Putamen (tissue), 1 donor: ENCODE measurements at regions not wholly inside any gene's neighbourhood (a gene's known extent, or its start where the extent isn't known, plus 50 kb on each side); places are given as distances from the start of the nearest gene placed in this dataset.

Experiments
- DNase-seq: peaks from one replicate; pipeline ENCODE4 v3.0.0-alpha.2; 2016; ENCODE audit warnings: low spot score

- no peak for DNase-seq
These were observed 60.3 kb downstream of the DACT1 start for GRCh38 chr14:58697930-58698642.

- no peak for DNase-seq
These were observed 62.0 kb downstream of the DACT1 start for GRCh38 chr14:58699681-58700205.

GRCh38 chr14:58701156-58701555, 63.4 kb downstream of the DACT1 start:
- DNase-seq = no peak

- no peak for DNase-seq
These were observed 63.8 kb downstream of the DACT1 start for GRCh38 chr14:58701604-58702003.

GRCh38 chr14:58702441-58703160, 64.8 kb downstream of the DACT1 start:
- DNase-seq = no peak

GRCh38 chr14:58703161-58703506, 65.4 kb downstream of the DACT1 start:
- DNase-seq = no peak

GRCh38 chr14:58705066-58705465, 67.3 kb downstream of the DACT1 start:
- no peak for DNase-seq

GRCh38 chr14:58707949-58708348, 70.2 kb downstream of the DACT1 start:
- DNase-seq = no peak

GRCh38 chr14:58709949-58710348, 72.2 kb downstream of the DACT1 start:
- no peak for DNase-seq

GRCh38 chr14:58711382-58711781, 73.6 kb downstream of the DACT1 start:
- DNase-seq = no peak

GRCh38 chr14:58712357-58712756, 74.6 kb downstream of the DACT1 start:
- DNase-seq = no peak

- DNase-seq = no peak
These were observed 75.9 kb downstream of the DACT1 start for GRCh38 chr14:58713677-58714076.

- no peak for DNase-seq
These were observed 78.9 kb downstream of the DACT1 start for GRCh38 chr14:58716706-58717105.

GRCh38 chr14:58717211-58717610, 79.4 kb downstream of the DACT1 start:
- no peak for DNase-seq

- DNase-seq = no peak
These were observed 80.1 kb downstream of the DACT1 start for GRCh38 chr14:58717813-58718212.

- DNase-seq = no peak
These were observed 80.8 kb downstream of the DACT1 start for GRCh38 chr14:58718226-58719205.

- no peak for DNase-seq
These were observed 84.0 kb downstream of the DACT1 start for GRCh38 chr14:58721723-58722122.

GRCh38 chr14:58722441-58722840, 84.7 kb downstream of the DACT1 start:
- DNase-seq = no peak

GRCh38 chr14:58724206-58724605, 86.4 kb downstream of the DACT1 start:
- DNase-seq = no peak

GRCh38 chr14:58724702-58725101, 86.9 kb downstream of the DACT1 start:
- no peak for DNase-seq

- no peak for DNase-seq
These were observed 87.5 kb downstream of the DACT1 start for GRCh38 chr14:58725226-58725625.

GRCh38 chr14:58725871-58726270, 88.1 kb downstream of the DACT1 start:
- no peak for DNase-seq
